HEK293T (cell line): ENCODE measurements at regions not wholly inside any gene's neighbourhood (a gene's known extent, or its start where the extent isn't known, plus 50 kb on each side); places are given as distances from the start of the nearest gene placed in this dataset.

Source experiments
- CTCF ChIA-PET: fragments of 350-600 bp; formaldehyde crosslinking; extraction: SDS; loops from one replicate; lab custom pipeline; 2021; ENCODE audit warnings: antibody characterized with exemption, inconsistent platforms; lab: Yijun Ruan, JAX
- POLR2A ChIA-PET: fragments of 350-600 bp; formaldehyde crosslinking; extraction: SDS; loops from one replicate; lab custom pipeline; 2020; ENCODE audit warnings: antibody characterized with exemption, inconsistent platforms; lab: Yijun Ruan, JAX
- DNase-seq: peaks from one replicate; pipeline ENCODE4 v3.0.0; 2012; ENCODE audit warnings: mixed read lengths; ENCODE audit errors: extremely low spot score
- ARNT ChIP-seq: fragments of 450-650 bp; IDR thresholded peaks from 2 replicates; pipeline ENCODE4 v1.6.1; 2017; ENCODE audit warnings: mild to moderate bottlenecking
- BHLHE40 ChIP-seq: fragments of 450-650 bp; IDR thresholded peaks from 2 replicates; pipeline ENCODE4 v1.6.1; 2016; ENCODE audit warnings: mild to moderate bottlenecking, moderate library complexity, borderline replicate concordance
- CTBP1 ChIP-seq: fragments of 450-650 bp; IDR thresholded peaks from 2 replicates; pipeline ENCODE4 v1.6.1; 2016; ENCODE audit warnings: borderline replicate concordance
- ELF4 ChIP-seq: fragments of 450-650 bp; IDR thresholded peaks from 2 replicates; pipeline ENCODE4 v1.6.1; 2017; ENCODE audit warnings: antibody characterized with exemption
- FOXA1 ChIP-seq: fragments of 450-650 bp; IDR thresholded peaks from 2 replicates; pipeline ENCODE4 v1.6.1; 2016; ENCODE audit warnings: mild to moderate bottlenecking
- FOXK2 ChIP-seq: fragments of 450-650 bp; IDR thresholded peaks from 2 replicates; pipeline ENCODE4 v1.6.1; 2016; ENCODE audit warnings: mild to moderate bottlenecking
- FOXM1 ChIP-seq: fragments of 450-650 bp; IDR thresholded peaks from 2 replicates; pipeline ENCODE4 v1.6.1; 2017; ENCODE audit warnings: mild to moderate bottlenecking, borderline replicate concordance
- HDGF ChIP-seq: fragments of 450-650 bp; IDR thresholded peaks from 2 replicates; pipeline ENCODE4 v1.6.1; 2017; ENCODE audit warnings: antibody characterized with exemption, borderline replicate concordance
- L3MBTL2 ChIP-seq: fragments of 450-650 bp; conservative IDR thresholded peaks from 2 replicates; pipeline ENCODE4 v1.6.1; 2016; ENCODE audit warnings: mild to moderate bottlenecking
- LEF1 ChIP-seq: fragments of 450-650 bp; IDR thresholded peaks from 2 replicates; pipeline ENCODE4 v1.6.1; 2017; ENCODE audit warnings: mild to moderate bottlenecking, borderline replicate concordance
- NFRKB ChIP-seq: fragments of 450-650 bp; IDR thresholded peaks from 2 replicates; pipeline ENCODE4 v1.6.1; 2016; ENCODE audit warnings: mild to moderate bottlenecking, moderate library complexity
- PKNOX1 ChIP-seq: fragments of 450-650 bp; IDR thresholded peaks from 2 replicates; pipeline ENCODE4 v1.6.1; 2016
- SP1 ChIP-seq: fragments of 450-650 bp; IDR thresholded peaks from 2 replicates; pipeline ENCODE4 v1.6.1; 2017
- SUZ12 ChIP-seq: fragments of 450-650 bp; IDR thresholded peaks from 2 replicates; pipeline ENCODE4 v1.6.1; 2016; ENCODE audit warnings: mild to moderate bottlenecking
- TARDBP ChIP-seq: fragments of 450-650 bp; IDR thresholded peaks from 2 replicates; pipeline ENCODE4 v1.6.1; 2016
- ZNF384 ChIP-seq: fragments of 450-650 bp; IDR thresholded peaks from 2 replicates; pipeline ENCODE4 v1.6.1; 2016

- TF ChIP-seq ELF4, result no peak
- no peak for TF ChIP-seq FOXK2
- no peak for TF ChIP-seq ZNF384
- TF ChIP-seq FOXM1, result no peak
- TF ChIP-seq CTBP1, result no peak
- no peak for TF ChIP-seq LEF1
- no peak for TF ChIP-seq PKNOX1
- TF ChIP-seq NFRKB, result no peak
- no peak for TF ChIP-seq TARDBP
- TF ChIP-seq HDGF, result no peak
- no peak for TF ChIP-seq ARNT
- TF ChIP-seq SUZ12, result no peak
- no peak for TF ChIP-seq SP1
- TF ChIP-seq BHLHE40, result no peak
- TF ChIP-seq FOXA1, result no peak
- no peak for TF ChIP-seq L3MBTL2
- POLR2A ChIA-PET, result no interaction called here
- DNase-seq, result no peak
- CTCF ChIA-PET, result no interaction called here
Measured at GRCh38 chr14:29486132-29486531, 441.5 kb downstream of the PRKD1 start.

- ChIA-PET CTCF (no interaction called here), POLR2A (no interaction called here)
- no peak for DNase-seq
- no peak for TF ChIP-seq ELF4
- no peak for TF ChIP-seq SP1
- no peak for TF ChIP-seq L3MBTL2
- no peak for TF ChIP-seq TARDBP
- no peak for TF ChIP-seq NFRKB
- TF ChIP-seq FOXK2, result no peak
- TF ChIP-seq CTBP1, result no peak
- TF ChIP-seq FOXM1, result no peak
- TF ChIP-seq ZNF384, result no peak
- no peak for TF ChIP-seq BHLHE40
- no peak for TF ChIP-seq FOXA1
- TF ChIP-seq HDGF, result no peak
- no peak for TF ChIP-seq PKNOX1
- TF ChIP-seq LEF1, result no peak
- TF ChIP-seq ARNT, result no peak
- TF ChIP-seq SUZ12, result no peak
Measured at GRCh38 chr14:29489911-29490425, 437.7 kb downstream of the PRKD1 start.

GRCh38 chr14:29493849-29494248, 433.8 kb downstream of the PRKD1 start:
- ChIA-PET CTCF (no interaction called here), POLR2A (no interaction called here)
- no peak for TF ChIP-seq L3MBTL2
- DNase-seq, result no peak

- ChIA-PET POLR2A (no interaction called here), CTCF (no interaction called here)
- TF ChIP-seq PKNOX1 (no peak), FOXM1 (no peak), FOXA1 (no peak), ARNT (no peak), HDGF (no peak), FOXK2 (no peak), LEF1 (no peak), NFRKB (no peak), TARDBP (no peak), SP1 (no peak), SUZ12 (no peak)
- DNase-seq, result no peak
Measured at GRCh38 chr14:29494312-29494711, 433.3 kb downstream of the PRKD1 start.

- ChIA-PET POLR2A (no interaction called here), CTCF (no interaction called here)
- no peak for DNase-seq
Measured at GRCh38 chr14:29503903-29504302, 423.7 kb downstream of the PRKD1 start.

GRCh38 chr14:29518335-29518734, 409.3 kb downstream of the PRKD1 start:
- ChIA-PET POLR2A (no interaction called here), CTCF (interaction anchor here (0.6 kb wide), 1 partner anchor 13 kb away, joined by 3 read pairs; no protein-coding TSS in a partner anchor)
- TF ChIP-seq TARDBP (no peak), FOXK2 (no peak), ELF4 (no peak), HDGF (no peak), LEF1 (no peak), FOXM1 (no peak), PKNOX1 (no peak), ZNF384 (no peak)
- DNase-seq, result no peak

More at GRCh38 chr14:29503903-29504302, 423.7 kb downstream of the PRKD1 start:
- no peak for TF ChIP-seq SUZ12
- no peak for TF ChIP-seq SP1
